Neural cell (in vitro differentiated cells): ENCODE measurements at regions not wholly inside any gene's neighbourhood (a gene's known extent, or its start where the extent isn't known, plus 50 kb on each side); places are given as distances from the start of the nearest gene placed in this dataset.
"Not testable (repeated sequence)": the region's sequence is repeated elsewhere in the genome, so short reads cannot be mapped to it uniquely, and the experiment has no call there.

Experiments
- H2AFZ ChIP-seq: fragments of 200-600, 300-800 bp; sonication (generic), shearing (Covaris generic); 2 replicates; pipeline ENCODE4 v1.6.0; 2014; ENCODE audit warnings: low read depth, mild to moderate bottlenecking, antibody characterized with exemption, low read length, moderate library complexity
- H3F3A ChIP-seq: fragments of 200-600 bp; shearing (Covaris generic); 2 replicates; pipeline ENCODE4 v1.6.1; 2016; ENCODE audit warnings: mild to moderate bottlenecking, moderate library complexity, mixed read lengths, antibody characterized with exemption, low read length; ENCODE audit not compliant: insufficient read depth, poor library complexity, severe bottlenecking
- H3K27ac ChIP-seq: fragments of 200-600, 300-800 bp; sonication (generic), shearing (Covaris generic); 2 replicates; pipeline ENCODE4 v1.5.1; 2014; ENCODE audit warnings: mild to moderate bottlenecking, low read length, moderate library complexity
- H3K27me3 ChIP-seq: fragments of 300-800, 200-600 bp; sonication (generic), shearing (Covaris generic); 2 replicates; pipeline ENCODE4 v1.6.0; 2014; ENCODE audit warnings: mild to moderate bottlenecking, low read depth, low read length, moderate library complexity; ENCODE audit not compliant: insufficient read depth
- H3K36me3 ChIP-seq: fragments of 300-800, 200-600 bp; sonication (generic), shearing (Covaris generic); 2 replicates; pipeline ENCODE4 v1.5.1; 2014; ENCODE audit warnings: mild to moderate bottlenecking, antibody characterized with exemption, low read length, moderate library complexity; ENCODE audit not compliant: insufficient read depth
- H3K4me2 ChIP-seq: fragments of 300-800, 200-600 bp; sonication (generic), shearing (Covaris generic); 2 replicates; pipeline ENCODE4 v1.6.0; 2014; ENCODE audit warnings: mild to moderate bottlenecking, low read length
- H3K4me3 ChIP-seq: fragments of 300-800, 200-600 bp; sonication (generic), shearing (Covaris generic); 2 replicates; pipeline ENCODE4 v1.5.1; 2014; ENCODE audit warnings: mild to moderate bottlenecking, low read length, moderate library complexity
- H3K79me2 ChIP-seq: fragments of 200-600 bp; shearing (Covaris generic); replicated peaks from 2 replicates; pipeline ENCODE4 v1.6.0; 2014; ENCODE audit warnings: mild to moderate bottlenecking, low read length, moderate library complexity; ENCODE audit not compliant: insufficient read depth
- H3K9ac ChIP-seq: fragments of 300-800, 200-600 bp; sonication (generic), shearing (Covaris generic); 2 replicates; pipeline ENCODE4 v1.6.1; 2016; ENCODE audit warnings: mild to moderate bottlenecking, low read length, mixed read lengths
- H3K9me2 ChIP-seq: fragments of 200-600 bp; shearing (Covaris generic); 2 replicates; pipeline ENCODE4 v1.6.1; 2016; ENCODE audit warnings: mild to moderate bottlenecking, low read length, mixed read lengths; ENCODE audit not compliant: insufficient read depth
- H3K9me3 ChIP-seq: fragments of 200-600, 300-800 bp; sonication (generic), shearing (Covaris generic); 2 replicates; pipeline ENCODE4 v1.6.1; 2016; ENCODE audit warnings: mild to moderate bottlenecking, mixed run types, low read length, moderate library complexity, mixed read lengths
- H4K20me1 ChIP-seq: fragments of 200-600 bp; shearing (Covaris generic); 2 replicates; pipeline ENCODE4 v1.6.1; 2016; ENCODE audit warnings: mild to moderate bottlenecking, mixed run types; ENCODE audit not compliant: insufficient read depth
- CTCF ChIP-seq: fragments of 450-650 bp; IDR thresholded peaks from 2 replicates; pipeline ENCODE4 v1.5.1; 2014; ENCODE audit warnings: antibody characterized with exemption, mild to moderate bottlenecking, moderate library complexity; ENCODE audit not compliant: poor library complexity, severe bottlenecking
- EP300 ChIP-seq: fragments of 450-650 bp; conservative IDR thresholded peaks from 2 replicates; pipeline ENCODE4 v1.6.1; 2014; ENCODE audit warnings: antibody characterized with exemption, mild to moderate bottlenecking, moderate library complexity; ENCODE audit not compliant: poor library complexity, severe bottlenecking
- EZH2 ChIP-seq: fragments of 200-600, 300-800 bp; shearing (Covaris generic), sonication (generic); IDR thresholded peaks from 2 replicates; pipeline ENCODE4 v1.6.1; 2014; ENCODE audit warnings: antibody characterized with exemption, low read length, borderline replicate concordance, mild to moderate bottlenecking; ENCODE audit not compliant: insufficient read depth, poor library complexity, severe bottlenecking
- MXI1 ChIP-seq: fragments of 450-650 bp; conservative IDR thresholded peaks from 2 replicates; pipeline ENCODE4 v1.6.1; 2014; ENCODE audit warnings: antibody characterized with exemption, mild to moderate bottlenecking; ENCODE audit not compliant: poor library complexity, severe bottlenecking
- POLR2AphosphoS5 ChIP-seq: IDR thresholded peaks from 2 replicates; pipeline ENCODE4 v1.6.1; 2012
- RAD21 ChIP-seq: fragments of 450-650 bp; conservative IDR thresholded peaks from 2 replicates; pipeline ENCODE4 v1.6.1; 2014; ENCODE audit warnings: antibody characterized with exemption, mild to moderate bottlenecking, moderate library complexity
- REST ChIP-seq: IDR thresholded peaks from 2 replicates; pipeline ENCODE4 v1.6.1; 2012; ENCODE audit warnings: borderline replicate concordance
- SMC3 ChIP-seq: fragments of 450-650 bp; conservative IDR thresholded peaks from 2 replicates; pipeline ENCODE4 v1.6.1; 2014; ENCODE audit warnings: antibody characterized with exemption, mild to moderate bottlenecking, moderate library complexity; ENCODE audit not compliant: poor library complexity
- TAF1 ChIP-seq: IDR thresholded peaks from 2 replicates; pipeline ENCODE4 v1.6.1; 2012; ENCODE audit warnings: low read depth

DNA sequence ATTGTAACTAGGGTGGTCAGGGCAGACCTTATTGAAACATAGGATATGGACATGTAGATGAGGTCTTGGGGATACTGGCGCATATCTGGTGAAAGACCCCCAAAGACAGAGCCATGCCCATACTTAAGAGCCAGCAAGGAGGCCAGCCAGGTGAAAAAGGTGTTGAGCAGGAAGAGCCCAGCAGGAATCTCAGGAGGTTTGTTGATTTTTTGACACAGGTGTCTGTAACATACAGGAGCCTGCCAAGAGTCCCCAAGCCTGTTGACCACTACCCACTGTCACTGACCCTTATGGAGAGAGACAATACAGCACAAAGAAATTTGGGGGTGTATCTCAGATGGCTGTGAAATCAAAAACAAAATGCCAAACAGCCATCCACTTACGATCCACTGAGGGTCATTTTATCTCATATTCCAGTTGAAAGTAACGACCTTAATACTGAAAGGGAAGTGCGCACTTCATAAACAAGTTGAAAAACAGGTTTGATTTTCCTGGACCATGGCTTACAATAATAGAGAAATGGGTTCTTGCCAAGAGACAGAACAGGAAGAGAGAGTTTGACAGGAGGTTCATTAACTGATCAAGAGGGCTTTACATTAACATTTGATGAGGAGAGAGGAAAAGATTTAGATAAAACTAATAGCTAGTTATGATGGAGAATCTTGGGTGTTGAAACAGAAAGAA lies 163.6 kb downstream of the GLUL start:
- H3F3A ChIP-seq: no peaks in the 10 kb centered on the region
- TF ChIP-seq CTCF (no peak), SMC3 (no peak), REST (no peak), MXI1 (no peak), RAD21 (no peak), TAF1 (no peak), EZH2 (no peak), POLR2AphosphoS5 (no peak), EP300 (no peak)
- no peak overlapping the region for H3K27ac ChIP-seq
- H3K9me3 ChIP-seq: no peaks in the 10 kb centered on the region
- no peaks in the 10 kb centered on the region for H4K20me1 ChIP-seq
- H3K79me2 ChIP-seq: no peaks in the 10 kb centered on the region
- H3K27me3 ChIP-seq: no peaks in the 10 kb centered on the region
- no peak overlapping the region for H3K4me3 ChIP-seq
- H3K9ac ChIP-seq: no peak overlapping the region
- H3K4me2 ChIP-seq: no peak overlapping the region
- no peak overlapping the region for H2AFZ ChIP-seq
- H3K9me2 ChIP-seq: no peaks in the 10 kb centered on the region
- no peaks in the 10 kb centered on the region for H3K36me3 ChIP-seq

GRCh38 chr1:182226618-182227017 lies 165.0 kb downstream of the GLUL start:
- no peak overlapping the region for H3K4me2 ChIP-seq
- H3K36me3 ChIP-seq: no peaks in the 10 kb centered on the region
- H3K4me3 ChIP-seq: no peak overlapping the region
- H2AFZ ChIP-seq: no peak overlapping the region
- H3K27me3 ChIP-seq: no peaks in the 10 kb centered on the region
- H3K9me2 ChIP-seq: no peaks in the 10 kb centered on the region
- TF ChIP-seq EP300: no peak
- TF ChIP-seq POLR2AphosphoS5: no peak
- TF ChIP-seq TAF1: no peak
- no peak for TF ChIP-seq CTCF
- TF ChIP-seq MXI1: no peak
- no peak for TF ChIP-seq SMC3
- no peak for TF ChIP-seq REST
- TF ChIP-seq EZH2: no peak
- no peak for TF ChIP-seq RAD21
- no peaks in the 10 kb centered on the region for H3K79me2 ChIP-seq
- H3K9ac ChIP-seq: no peak overlapping the region
- H4K20me1 ChIP-seq: no peaks in the 10 kb centered on the region
- no peaks in the 10 kb centered on the region for H3F3A ChIP-seq
- no peaks in the 10 kb centered on the region for H3K9me3 ChIP-seq
- H3K27ac ChIP-seq: no peak overlapping the region

- H3K27ac ChIP-seq, H3K9me3 ChIP-seq, H2AFZ ChIP-seq, H4K20me1 ChIP-seq, H3K4me2 ChIP-seq, H3K79me2 ChIP-seq, H3K9me2 ChIP-seq, H3K9ac ChIP-seq, H3K27me3 ChIP-seq, H3K4me3 ChIP-seq, H3F3A ChIP-seq, H3K36me3 ChIP-seq: not testable (repeated sequence)
These were observed 164.2 kb upstream of the ZNF648 start for GRCh38 chr1:182225755-182226154.
